Panc1 (cell line): ENCODE measurements at regions not wholly inside any gene's neighbourhood (a gene's known extent, or its start where the extent isn't known, plus 50 kb on each side); places are given as distances from the start of the nearest gene placed in this dataset.

Experiments
- ATAC-seq: fragments of 200-7000 bp; cut with Tn5 transposase; 2 replicates; pipeline ENCODE4 v1.9.1; 2020; ENCODE audit warnings: mild to moderate bottlenecking, moderate library complexity
- BruUV-seq: library from RNA; stranded (reverse); fragments of 400-500 nt; replicated peaks from 2 replicates; lab custom pipeline; 2021; lab: Mats Ljungman, UMichigan
- CTCF ChIA-PET: fragments of 300-600 bp; sonication (Branson Sonifier 250); formaldehyde crosslinking; loops from one replicate; lab custom pipeline; 2022; ENCODE audit warnings: antibody characterized with exemption; lab: Charles Lee
- POLR2A ChIA-PET: fragments of 300-600 bp; sonication (Branson Sonifier 250); formaldehyde crosslinking; loops from one replicate; lab custom pipeline; 2022; ENCODE audit warnings: antibody characterized with exemption; lab: Charles Lee
- DNase-seq: peaks from one replicate; pipeline ENCODE4 v3.0.0-alpha.2; 2010; ENCODE audit warnings: low read depth, low spot score
- H3K27ac ChIP-seq: 2 replicates; pipeline ENCODE4 v1.5.1; 2011; ENCODE audit warnings: mild to moderate bottlenecking, low read length, inconsistent platforms
- H3K27me3 ChIP-seq: fragments of 200-500 bp; sonication (Bioruptor generic); 2 replicates; pipeline ENCODE4 v1.6.0; 2014; ENCODE audit warnings: low read length, inconsistent platforms; ENCODE audit not compliant: control insufficient read depth, insufficient read depth
- H3K36me3 ChIP-seq: fragments of 200-500 bp; sonication (Bioruptor generic); 2 replicates; pipeline ENCODE4 v1.5.1; 2014; ENCODE audit warnings: inconsistent platforms, mild to moderate bottlenecking, low read length, moderate library complexity; ENCODE audit not compliant: control insufficient read depth, insufficient read depth
- H3K4me1 ChIP-seq: 2 replicates; pipeline ENCODE4 v1.5.1; 2011; ENCODE audit warnings: inconsistent platforms, mild to moderate bottlenecking, low read length, moderate library complexity; ENCODE audit not compliant: control insufficient read depth, insufficient read depth
- H3K4me3 ChIP-seq, 2 experiments: 2 replicates each; pipeline ENCODE4 v1.5.1; 2011 to 2012; ENCODE audit warnings: low read depth in 2 of 2, low read length in 2 of 2, mild to moderate bottlenecking in 2 of 2, inconsistent platforms in 1 of 2, moderate library complexity in 1 of 2
- H3K9me3 ChIP-seq: fragments of 200-500 bp; sonication (Bioruptor generic); 2 replicates; pipeline ENCODE4 v1.5.1; 2014; ENCODE audit warnings: low read depth, mild to moderate bottlenecking, inconsistent platforms, low read length, moderate library complexity; ENCODE audit not compliant: control insufficient read depth, insufficient read depth
- POLR2AphosphoS5 ChIP-seq: IDR thresholded peaks from 2 replicates; pipeline ENCODE4 v1.6.1; 2012; ENCODE audit warnings: mild to moderate bottlenecking, low read depth, low read length, moderate library complexity
- SIN3A ChIP-seq: IDR thresholded peaks from 2 replicates; pipeline ENCODE4 v1.6.1; 2012; ENCODE audit warnings: low read depth, mild to moderate bottlenecking, low read length, moderate library complexity, borderline replicate concordance; ENCODE audit not compliant: insufficient read depth
- TCF7L2 ChIP-seq: IDR thresholded peaks from 2 replicates; pipeline ENCODE4 v1.6.1; 2011; ENCODE audit warnings: mild to moderate bottlenecking, low read depth, low read length, inconsistent platforms
- in situ Hi-C: cut with HindIII; loops from 2 replicates; pipeline ENCODE4 v1.10.0; 2016; ENCODE audit warnings: low sequenced_read_pairs, low pct_unique_long_range_greater_than_20kb
- intact Hi-C: fragments of 100-400 bp; cut with micrococcal nuclease; formaldehyde crosslinking; loops from one replicate; pipeline ENCODE4 v1.10.0; 2022; ENCODE audit not compliant: unreplicated experiment
- TF ChIP-seq, protein P1 (sequence below): fragments of 450-650 bp; IDR thresholded peaks from 2 replicates; pipeline ENCODE4 v1.5.1; 2017; ENCODE audit warnings: mild to moderate bottlenecking
- TF ChIP-seq, protein P2 (sequence below), 2 experiments: IDR thresholded peaks; 2 replicates each; pipeline ENCODE4 v1.6.1; 2011 to 2012; ENCODE audit warnings: low read depth in 2 of 2, control low read depth in 1 of 2, low read length in 1 of 2, mild to moderate bottlenecking in 1 of 2, moderate library complexity in 1 of 2; ENCODE audit not compliant: insufficient read depth in 1 of 2

DNA sequence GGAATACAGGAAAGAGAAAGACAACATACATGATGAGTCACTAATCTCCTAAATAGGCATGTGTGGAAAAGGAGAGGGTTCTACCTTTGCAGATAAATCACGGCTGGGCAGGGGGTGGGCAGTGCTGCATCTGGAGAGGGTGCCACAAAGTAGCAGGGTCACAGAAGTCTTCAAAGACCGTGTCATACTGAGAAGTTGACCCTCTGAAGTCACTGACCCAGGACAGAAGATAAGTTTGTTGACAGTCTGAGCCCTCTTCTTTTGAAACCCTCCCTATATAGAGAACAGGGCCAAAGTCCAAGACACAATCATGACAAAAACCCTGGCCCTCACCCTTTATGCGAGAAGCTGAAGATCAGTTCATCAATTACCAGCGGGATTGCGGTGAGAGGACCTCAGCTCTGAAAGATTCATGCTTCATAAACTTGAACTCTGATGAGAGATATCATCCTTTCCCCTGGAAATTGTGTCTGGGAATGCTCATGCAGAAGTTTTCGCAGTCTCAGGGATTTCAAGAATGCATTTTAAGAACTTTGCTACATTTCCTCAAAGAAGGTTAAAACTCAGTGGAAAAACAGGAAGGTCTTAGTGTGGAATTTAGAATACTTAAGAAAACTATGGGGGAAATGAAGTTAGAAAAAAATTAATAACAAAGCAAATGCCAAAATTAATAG lies 129.5 kb downstream of the FAM124B start:
- ChIA-PET POLR2A (no interaction called here), CTCF (no interaction called here)
- in situ Hi-C loops = no loop called here
- no peak for TF ChIP-seq SIN3A
- TF ChIP-seq, protein P1, sequence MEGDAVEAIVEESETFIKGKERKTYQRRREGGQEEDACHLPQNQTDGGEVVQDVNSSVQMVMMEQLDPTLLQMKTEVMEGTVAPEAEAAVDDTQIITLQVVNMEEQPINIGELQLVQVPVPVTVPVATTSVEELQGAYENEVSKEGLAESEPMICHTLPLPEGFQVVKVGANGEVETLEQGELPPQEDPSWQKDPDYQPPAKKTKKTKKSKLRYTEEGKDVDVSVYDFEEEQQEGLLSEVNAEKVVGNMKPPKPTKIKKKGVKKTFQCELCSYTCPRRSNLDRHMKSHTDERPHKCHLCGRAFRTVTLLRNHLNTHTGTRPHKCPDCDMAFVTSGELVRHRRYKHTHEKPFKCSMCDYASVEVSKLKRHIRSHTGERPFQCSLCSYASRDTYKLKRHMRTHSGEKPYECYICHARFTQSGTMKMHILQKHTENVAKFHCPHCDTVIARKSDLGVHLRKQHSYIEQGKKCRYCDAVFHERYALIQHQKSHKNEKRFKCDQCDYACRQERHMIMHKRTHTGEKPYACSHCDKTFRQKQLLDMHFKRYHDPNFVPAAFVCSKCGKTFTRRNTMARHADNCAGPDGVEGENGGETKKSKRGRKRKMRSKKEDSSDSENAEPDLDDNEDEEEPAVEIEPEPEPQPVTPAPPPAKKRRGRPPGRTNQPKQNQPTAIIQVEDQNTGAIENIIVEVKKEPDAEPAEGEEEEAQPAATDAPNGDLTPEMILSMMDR = no peak
- TF ChIP-seq TCF7L2 = no peak
- no peak for TF ChIP-seq POLR2AphosphoS5
- TF ChIP-seq, protein P2, sequence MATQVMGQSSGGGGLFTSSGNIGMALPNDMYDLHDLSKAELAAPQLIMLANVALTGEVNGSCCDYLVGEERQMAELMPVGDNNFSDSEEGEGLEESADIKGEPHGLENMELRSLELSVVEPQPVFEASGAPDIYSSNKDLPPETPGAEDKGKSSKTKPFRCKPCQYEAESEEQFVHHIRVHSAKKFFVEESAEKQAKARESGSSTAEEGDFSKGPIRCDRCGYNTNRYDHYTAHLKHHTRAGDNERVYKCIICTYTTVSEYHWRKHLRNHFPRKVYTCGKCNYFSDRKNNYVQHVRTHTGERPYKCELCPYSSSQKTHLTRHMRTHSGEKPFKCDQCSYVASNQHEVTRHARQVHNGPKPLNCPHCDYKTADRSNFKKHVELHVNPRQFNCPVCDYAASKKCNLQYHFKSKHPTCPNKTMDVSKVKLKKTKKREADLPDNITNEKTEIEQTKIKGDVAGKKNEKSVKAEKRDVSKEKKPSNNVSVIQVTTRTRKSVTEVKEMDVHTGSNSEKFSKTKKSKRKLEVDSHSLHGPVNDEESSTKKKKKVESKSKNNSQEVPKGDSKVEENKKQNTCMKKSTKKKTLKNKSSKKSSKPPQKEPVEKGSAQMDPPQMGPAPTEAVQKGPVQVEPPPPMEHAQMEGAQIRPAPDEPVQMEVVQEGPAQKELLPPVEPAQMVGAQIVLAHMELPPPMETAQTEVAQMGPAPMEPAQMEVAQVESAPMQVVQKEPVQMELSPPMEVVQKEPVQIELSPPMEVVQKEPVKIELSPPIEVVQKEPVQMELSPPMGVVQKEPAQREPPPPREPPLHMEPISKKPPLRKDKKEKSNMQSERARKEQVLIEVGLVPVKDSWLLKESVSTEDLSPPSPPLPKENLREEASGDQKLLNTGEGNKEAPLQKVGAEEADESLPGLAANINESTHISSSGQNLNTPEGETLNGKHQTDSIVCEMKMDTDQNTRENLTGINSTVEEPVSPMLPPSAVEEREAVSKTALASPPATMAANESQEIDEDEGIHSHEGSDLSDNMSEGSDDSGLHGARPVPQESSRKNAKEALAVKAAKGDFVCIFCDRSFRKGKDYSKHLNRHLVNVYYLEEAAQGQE (IDR thresholded peaks at IDR 0.05; ENCODE audit: insufficient read depth in 1 of 2, low read depth in 2 of 2, low read length in 1 of 2) = no peak
- intact Hi-C loops = no loop called here
- Histone ChIP-seq H3K4me1 (no peaks in the 10 kb centered on the region), H3K27me3 (peaks cover 4% of the 10 kb centered on the region; the same call in 1 of the 2 replicates), H3K4me3 (no peak overlapping the region), H3K27ac (no peak overlapping the region), H3K36me3 (no peaks in the 10 kb centered on the region), H3K9me3 (no peaks in the 10 kb centered on the region)
- ATAC-seq (no peak), DNase-seq (no peak)
- BruUV-seq = no TSS peak

DNA sequence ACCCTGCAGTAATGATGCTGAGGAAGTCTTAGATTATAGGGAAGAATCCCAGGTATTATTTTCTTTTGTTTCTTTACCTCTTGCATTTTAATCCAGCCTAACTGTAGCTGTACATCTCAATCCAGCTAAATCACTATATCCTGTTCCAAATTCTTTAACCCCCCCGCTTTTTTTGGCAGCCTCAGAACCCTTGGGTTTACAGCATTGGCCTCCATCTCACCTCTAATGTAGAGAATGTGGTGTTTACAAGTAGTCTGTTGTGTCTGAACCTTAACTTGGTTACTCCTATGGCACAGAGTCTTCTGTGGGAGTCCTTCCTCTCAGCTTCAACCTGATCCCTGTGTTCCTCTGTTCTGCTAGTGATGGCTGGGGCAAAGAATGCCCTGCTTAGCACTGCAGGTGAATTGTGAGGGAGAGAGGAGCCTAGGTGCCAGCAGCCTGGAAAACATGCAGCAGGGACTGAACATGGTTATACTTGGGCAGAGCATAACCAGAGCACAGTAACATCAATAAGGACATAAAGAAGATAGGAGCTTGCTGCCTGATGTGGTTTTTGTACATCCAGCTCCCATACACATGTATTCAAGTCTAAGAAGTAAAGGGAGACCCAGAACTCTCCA lies 130.2 kb downstream of the FAM124B start:
- ATAC-seq (no peak), DNase-seq (no peak)
- Histone ChIP-seq H3K9me3 (no peaks in the 10 kb centered on the region), H3K27me3 (peaks cover 7% of the 10 kb centered on the region; the same call in 1 of the 2 replicates), H3K4me1 (no peaks in the 10 kb centered on the region), H3K36me3 (no peaks in the 10 kb centered on the region), H3K27ac (no peak overlapping the region), H3K4me3 (no peak overlapping the region)
- ChIA-PET POLR2A (no interaction called here), CTCF (no interaction called here)
- TF ChIP-seq, protein P2 (IDR thresholded peaks at IDR 0.05; ENCODE audit: insufficient read depth in 1 of 2, low read depth in 2 of 2, low read length in 1 of 2) = no peak
- TF ChIP-seq POLR2AphosphoS5 = no peak
- intact Hi-C loops = no loop called here
- BruUV-seq = no TSS peak
- in situ Hi-C loops = no loop called here
